RWPE1 (cell line): ENCODE measurements at regions not wholly inside any gene's neighbourhood (a gene's known extent, or its start where the extent isn't known, plus 50 kb on each side); places are given as distances from the start of the nearest gene placed in this dataset.
A peak's percentile ranks its signal among the peaks of the same experiment; 100 is the strongest.

Source experiments
- CTCF ChIA-PET: fragments of 350-600 bp; sonication (Branson Sonifier 250); formaldehyde crosslinking; extraction: SDS; loops from one replicate; lab custom pipeline; 2021; lab: Yijun Ruan, JAX
- POLR2A ChIA-PET: fragments of 400-600 bp; formaldehyde crosslinking; extraction: SDS; loops from one replicate; lab custom pipeline; 2020; ENCODE audit warnings: antibody characterized with exemption; ENCODE audit not compliant: low non-redundant PET; lab: Yijun Ruan, JAX
- DNase-seq: peaks from one replicate; pipeline ENCODE4 v3.0.0; 2012; ENCODE audit warnings: low spot score
- H3K27ac ChIP-seq: fragments of 450-650 bp; 2 replicates; pipeline ENCODE4 v1.5.1; 2017
- CTCF ChIP-seq: fragments of 450-650 bp; conservative IDR thresholded peaks from 2 replicates; pipeline ENCODE4 v1.5.1; 2017; ENCODE audit warnings: low read depth, mild to moderate bottlenecking

DNA sequence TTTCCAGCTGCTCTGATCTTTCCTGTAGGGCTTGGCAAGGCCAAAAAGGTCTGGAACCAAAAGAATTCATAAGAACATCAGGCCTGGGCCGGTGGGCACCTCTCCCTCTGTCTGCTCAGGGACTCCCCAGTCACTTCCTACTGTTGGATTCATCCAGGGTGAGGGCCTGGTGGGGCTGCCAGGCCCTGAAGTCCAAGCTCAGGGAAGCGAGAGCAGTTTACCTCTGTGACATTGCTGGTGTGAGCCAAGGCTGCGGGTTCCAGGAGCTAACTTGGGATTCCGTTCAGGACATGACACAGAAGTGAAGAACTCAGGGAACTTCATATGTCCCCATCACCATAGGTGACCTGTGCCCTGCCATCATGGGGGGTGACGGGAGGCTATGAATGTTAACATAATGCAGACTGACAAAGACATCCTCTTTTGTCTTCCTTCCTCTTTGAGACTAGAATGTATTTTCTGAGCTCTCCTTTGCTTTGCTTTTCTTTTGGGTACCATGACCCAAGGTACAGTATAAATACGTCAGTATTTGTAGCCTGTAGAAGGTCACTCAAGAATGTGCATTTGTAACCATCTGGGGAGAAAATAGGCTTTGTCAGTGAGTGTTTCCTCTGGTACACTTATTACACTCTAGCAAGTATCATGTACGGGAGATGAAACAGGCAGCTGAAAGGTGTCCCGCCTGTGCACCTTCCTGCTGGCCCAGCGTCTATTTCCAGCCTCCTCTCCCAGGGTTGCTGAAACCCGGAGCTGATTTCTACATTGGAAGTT, 130.5 kb upstream of the SLC1A4 start:
- no peak for TF ChIP-seq CTCF
- CTCF ChIA-PET, result interaction anchor here (0.6 to 1.2 kb wide), 11 partner anchors 8 to 371 kb away, joined by 3 to 5 read pairs (median 4); no protein-coding TSS in a partner anchor
- no peak for DNase-seq
- POLR2A ChIA-PET, result interaction anchor here (0.7 to 1.2 kb wide), 3 partner anchors 10 to 108 kb away, joined by 3 to 7 read pairs (median 4); no protein-coding TSS in a partner anchor
- H3K27ac ChIP-seq, result peak overlapping the region; percentile 89

- POLR2A ChIA-PET, result interaction anchor here (0.7 to 1.2 kb wide), 3 partner anchors 11 to 108 kb away, joined by 3 to 7 read pairs (median 4); no protein-coding TSS in a partner anchor
- DNase-seq, result peak; percentile 78
- TF ChIP-seq CTCF, result no peak
- peak overlapping the region; percentile 89 for H3K27ac ChIP-seq
- CTCF ChIA-PET, result interaction anchor here (0.6 to 1.5 kb wide), 14 partner anchors 9 to 371 kb away, joined by 3 to 5 read pairs (median 3); no protein-coding TSS in a partner anchor
Observed at GRCh38 chr2:64859312-64860212, 129.6 kb upstream of the SLC1A4 start.

DNA sequence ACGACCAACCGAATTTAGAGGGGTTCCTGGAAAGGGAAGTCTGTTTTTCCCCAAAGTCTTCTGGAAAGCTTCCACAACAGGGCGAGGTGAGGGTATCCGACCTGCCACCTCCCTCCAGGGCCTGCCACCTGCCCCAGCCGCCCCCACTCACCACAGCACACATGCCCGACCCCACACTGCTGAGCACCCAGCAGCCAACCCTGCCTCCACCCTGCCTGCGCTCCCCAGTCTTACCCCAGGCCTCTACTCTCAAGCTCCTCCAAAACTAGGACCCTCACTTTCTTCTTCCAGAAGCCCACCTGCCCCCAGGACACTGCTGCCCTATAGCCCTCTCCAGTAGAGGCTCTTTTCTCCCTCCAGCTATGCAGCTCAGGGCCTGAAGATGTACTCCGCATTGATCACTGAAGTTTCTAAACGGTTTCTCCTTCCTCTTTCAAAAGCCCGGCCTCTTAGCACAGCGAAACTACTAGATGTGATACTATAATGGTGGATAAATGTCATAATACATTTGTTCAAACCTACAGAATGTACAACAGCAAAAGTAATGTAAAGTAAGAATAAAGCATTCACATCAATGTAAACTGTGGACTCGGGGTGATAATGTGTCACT, 128.8 kb upstream of the SLC1A4 start:
- POLR2A ChIA-PET, result no interaction called here
- DNase-seq, result no peak
- H3K27ac ChIP-seq, result peak overlapping the region; percentile 89
- TF ChIP-seq CTCF, result no peak
- CTCF ChIA-PET, result interaction anchor here (0.6 to 1.5 kb wide), 6 partner anchors 28 to 298 kb away, joined by 3 to 4 read pairs (median 3); no protein-coding TSS in a partner anchor

DNA sequence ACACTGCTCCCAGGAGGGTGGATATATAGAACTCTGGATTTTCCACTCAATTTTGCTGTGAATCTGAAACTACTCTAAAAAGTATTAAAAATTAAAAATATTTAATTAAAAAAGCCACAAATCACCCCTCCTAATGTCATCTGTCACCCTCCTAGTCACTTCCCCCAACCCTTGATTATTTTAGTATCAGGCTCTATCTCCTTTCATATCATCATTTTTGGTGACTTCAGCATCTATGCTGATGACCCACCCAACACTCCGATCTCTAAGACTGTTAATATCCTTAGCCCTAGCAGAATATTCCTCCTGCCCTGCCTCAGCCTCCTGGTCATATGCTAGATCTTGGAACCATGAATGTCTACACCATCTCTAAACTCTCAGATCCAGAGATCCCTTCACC, 128.3 kb upstream of the SLC1A4 start:
- ChIA-PET CTCF (interaction anchor here (1.0 to 1.5 kb wide), 2 partner anchors 215 to 274 kb away, joined by 3 to 4 read pairs; no protein-coding TSS in a partner anchor), POLR2A (no interaction called here)
- H3K27ac ChIP-seq, result no peak overlapping the region
- no peak for DNase-seq
- TF ChIP-seq CTCF, result no peak

GRCh38 chr2:64861452-64862397, 127.5 kb upstream of the SLC1A4 start:
- POLR2A ChIA-PET, result no interaction called here

More at GRCh38 chr2:64861452-64862397, 127.5 kb upstream of the SLC1A4 start:
- no peak overlapping the region for H3K27ac ChIP-seq
- DNase-seq, result no peak
- no peak for TF ChIP-seq CTCF
- CTCF ChIA-PET, result interaction anchor here (1.1 kb wide), 1 partner anchor 216 kb away, joined by 8 read pairs; no protein-coding TSS in a partner anchor
